Vagina (tissue), 2 donors: ENCODE measurements at regions not wholly inside any gene's neighbourhood (a gene's known extent, or its start where the extent isn't known, plus 50 kb on each side); places are given as distances from the start of the nearest gene placed in this dataset.

Experiments used
- DNase-seq, 2 donors: peaks; one replicate each; pipeline ENCODE4 v3.0.0-alpha.2; 2017; ENCODE audit errors: extremely low spot score in 2 of 2
- H3K27ac ChIP-seq: fragments of 200-600 bp; sonication (generic); one replicate; pipeline ENCODE4 v1.5.1; 2019
- H3K27me3 ChIP-seq: fragments of 200-600 bp; sonication (generic); one replicate; pipeline ENCODE4 v1.5.1; 2019
- H3K36me3 ChIP-seq, 2 donors: fragments of 200-600 bp; sonication (generic); one replicate each; pipeline ENCODE4 v1.5.1; 2017 to 2019
- H3K4me1 ChIP-seq: fragments of 200-600 bp; sonication (generic); one replicate; pipeline ENCODE4 v1.5.1; 2019
- H3K4me3 ChIP-seq, 2 donors: fragments of 200-600 bp; sonication (generic); 1 replicate in 1 of 2; 2 replicates in 1 of 2; pipeline ENCODE4 v1.5.1; 2016 to 2019
- H3K9me3 ChIP-seq: fragments of 200-600 bp; sonication (generic); one replicate; pipeline ENCODE4 v1.5.1; 2019
- POLR2A ChIP-seq, 2 donors: fragments of 450-650 bp; IDR thresholded peaks; one replicate each; pipeline ENCODE4 v1.6.1; 2017; ENCODE audit warnings: antibody characterized with exemption in 2 of 2, mild to moderate bottlenecking in 2 of 2, moderate library complexity in 2 of 2
- POLR2AphosphoS5 ChIP-seq, 2 donors: sonication (generic); formaldehyde crosslinking; IDR thresholded peaks; one replicate each; pipeline ENCODE4 v1.9.0; 2017; ENCODE audit warnings: antibody characterized with exemption in 2 of 2, mild to moderate bottlenecking in 2 of 2, low read depth in 1 of 2; ENCODE audit not compliant: insufficient read depth in 1 of 2
- intact Hi-C: fragments of 100-400 bp; cut with DNase I; formaldehyde crosslinking; loops from one replicate; pipeline ENCODE4 v1.15.1; 2023
- TF ChIP-seq, protein P1 (sequence below), 3 experiments: fragments of 450-650 bp in 2 of 3; fragments of 200-600 bp in 1 of 3; sonication (generic) in 1 of 3; IDR thresholded peaks; one replicate each; pipeline ENCODE4 v1.5.1; 2017 to 2019; ENCODE audit warnings: antibody characterized with exemption in 3 of 3, mild to moderate bottlenecking in 2 of 3, moderate library complexity in 2 of 3

- no peak for DNase-seq
- Histone ChIP-seq H3K9me3 (no peaks in the 10 kb centered on the region), H3K27me3 (no peaks in the 10 kb centered on the region), H3K4me3 (no peak overlapping the region), H3K4me1 (no peaks in the 10 kb centered on the region), H3K36me3 (no peaks in the 10 kb centered on the region), H3K27ac (no peak overlapping the region)
- intact Hi-C loops, result no loop called here
- TF ChIP-seq POLR2AphosphoS5 (IDR thresholded peaks at IDR 0.05; ENCODE audit: insufficient read depth in 1 of 2, low read depth in 1 of 2), result no peak
- TF ChIP-seq, protein P1, sequence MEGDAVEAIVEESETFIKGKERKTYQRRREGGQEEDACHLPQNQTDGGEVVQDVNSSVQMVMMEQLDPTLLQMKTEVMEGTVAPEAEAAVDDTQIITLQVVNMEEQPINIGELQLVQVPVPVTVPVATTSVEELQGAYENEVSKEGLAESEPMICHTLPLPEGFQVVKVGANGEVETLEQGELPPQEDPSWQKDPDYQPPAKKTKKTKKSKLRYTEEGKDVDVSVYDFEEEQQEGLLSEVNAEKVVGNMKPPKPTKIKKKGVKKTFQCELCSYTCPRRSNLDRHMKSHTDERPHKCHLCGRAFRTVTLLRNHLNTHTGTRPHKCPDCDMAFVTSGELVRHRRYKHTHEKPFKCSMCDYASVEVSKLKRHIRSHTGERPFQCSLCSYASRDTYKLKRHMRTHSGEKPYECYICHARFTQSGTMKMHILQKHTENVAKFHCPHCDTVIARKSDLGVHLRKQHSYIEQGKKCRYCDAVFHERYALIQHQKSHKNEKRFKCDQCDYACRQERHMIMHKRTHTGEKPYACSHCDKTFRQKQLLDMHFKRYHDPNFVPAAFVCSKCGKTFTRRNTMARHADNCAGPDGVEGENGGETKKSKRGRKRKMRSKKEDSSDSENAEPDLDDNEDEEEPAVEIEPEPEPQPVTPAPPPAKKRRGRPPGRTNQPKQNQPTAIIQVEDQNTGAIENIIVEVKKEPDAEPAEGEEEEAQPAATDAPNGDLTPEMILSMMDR (IDR thresholded peaks at IDR 0.05), result no peak
- TF ChIP-seq POLR2A (IDR thresholded peaks at IDR 0.05), result no peak
Measured at GRCh38 chr16:54696970-54697369, 233.7 kb upstream of the IRX5 start.

DNA sequence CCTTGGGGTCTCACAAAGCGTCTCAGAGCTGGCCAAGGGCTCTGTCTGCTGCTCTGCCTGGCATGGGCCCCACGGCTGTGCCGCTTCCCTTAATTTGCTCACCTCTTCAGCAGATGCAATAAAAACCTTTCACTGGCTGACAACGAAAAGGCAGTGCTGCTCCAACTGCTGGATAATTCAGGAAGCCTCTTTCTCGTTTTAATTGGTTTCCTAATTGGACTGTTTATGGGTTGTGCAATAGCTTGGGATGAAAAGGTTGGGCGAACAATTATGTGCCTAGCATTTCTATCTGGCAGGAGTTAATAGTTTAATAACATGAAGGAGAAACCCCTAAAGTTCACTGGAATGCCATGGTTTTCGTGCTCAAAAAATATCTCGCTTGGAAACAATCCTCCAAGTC is 234.1 kb upstream of the IRX5 start:
- no peaks in the 10 kb centered on the region for H3K36me3 ChIP-seq
- H3K4me1 ChIP-seq, result no peaks in the 10 kb centered on the region
- no peaks in the 10 kb centered on the region for H3K9me3 ChIP-seq
- no peaks in the 10 kb centered on the region for H3K27me3 ChIP-seq
- no peak for TF ChIP-seq POLR2AphosphoS5 (IDR thresholded peaks at IDR 0.05; ENCODE audit: insufficient read depth in 1 of 2, low read depth in 1 of 2)
- H3K27ac ChIP-seq, result no peak overlapping the region
- intact Hi-C loops, result no loop called here
- H3K4me3 ChIP-seq, result no peak overlapping the region
- DNase-seq, result no peak

GRCh38 chr16:54694651-54695050 is 236.0 kb upstream of the IRX5 start:
- intact Hi-C loops, result no loop called here
- Histone ChIP-seq H3K27me3 (no peaks in the 10 kb centered on the region), H3K27ac (no peak overlapping the region), H3K36me3 (no peaks in the 10 kb centered on the region), H3K4me1 (no peaks in the 10 kb centered on the region), H3K9me3 (no peaks in the 10 kb centered on the region), H3K4me3 (no peak overlapping the region)
- no peak for TF ChIP-seq POLR2A (IDR thresholded peaks at IDR 0.05)
- TF ChIP-seq, protein P1 (IDR thresholded peaks at IDR 0.05), result no peak
- no peak for TF ChIP-seq POLR2AphosphoS5 (IDR thresholded peaks at IDR 0.05; ENCODE audit: insufficient read depth in 1 of 2, low read depth in 1 of 2)
- DNase-seq, result no peak

GRCh38 chr16:54693864-54694263 is 236.8 kb upstream of the IRX5 start:
- Histone ChIP-seq H3K4me1 (no peaks in the 10 kb centered on the region), H3K9me3 (no peaks in the 10 kb centered on the region), H3K36me3 (no peaks in the 10 kb centered on the region), H3K27me3 (no peaks in the 10 kb centered on the region), H3K27ac (no peak overlapping the region), H3K4me3 (no peak overlapping the region)
- intact Hi-C loops, result no loop called here
- no peak for TF ChIP-seq POLR2A (IDR thresholded peaks at IDR 0.05)
- TF ChIP-seq, protein P1 (IDR thresholded peaks at IDR 0.05), result no peak
- no peak for TF ChIP-seq POLR2AphosphoS5 (IDR thresholded peaks at IDR 0.05; ENCODE audit: insufficient read depth in 1 of 2, low read depth in 1 of 2)
- DNase-seq, result no peak

DNA sequence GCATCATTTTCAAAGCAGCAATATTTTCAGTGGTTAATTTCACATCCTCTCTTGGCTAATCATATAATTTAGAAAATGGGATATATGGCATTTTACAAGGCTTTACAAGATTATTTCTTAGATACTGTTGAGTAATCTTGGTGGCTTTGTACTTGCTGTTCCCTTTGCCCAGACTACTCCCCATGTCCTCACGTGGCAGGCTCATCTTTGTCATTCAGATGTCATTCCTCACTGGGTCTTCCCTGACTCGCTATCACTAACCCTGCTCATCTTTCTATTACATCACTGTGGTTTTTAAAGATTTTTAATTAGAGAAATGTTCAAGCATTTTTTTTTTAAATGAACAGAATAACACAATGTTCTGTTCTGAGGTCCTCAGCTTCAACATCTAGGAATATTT is 240.0 kb upstream of the IRX5 start:
- no peak for TF ChIP-seq POLR2A (IDR thresholded peaks at IDR 0.05)
- TF ChIP-seq, protein P1 (IDR thresholded peaks at IDR 0.05), result no peak
- TF ChIP-seq POLR2AphosphoS5 (IDR thresholded peaks at IDR 0.05; ENCODE audit: insufficient read depth in 1 of 2, low read depth in 1 of 2), result no peak
- Histone ChIP-seq H3K4me3 (no peak overlapping the region), H3K4me1 (no peaks in the 10 kb centered on the region), H3K27ac (no peak overlapping the region), H3K36me3 (no peaks in the 10 kb centered on the region), H3K9me3 (no peaks in the 10 kb centered on the region), H3K27me3 (no peaks in the 10 kb centered on the region)
- intact Hi-C loops, result no loop called here
- DNase-seq, result no peak

DNA sequence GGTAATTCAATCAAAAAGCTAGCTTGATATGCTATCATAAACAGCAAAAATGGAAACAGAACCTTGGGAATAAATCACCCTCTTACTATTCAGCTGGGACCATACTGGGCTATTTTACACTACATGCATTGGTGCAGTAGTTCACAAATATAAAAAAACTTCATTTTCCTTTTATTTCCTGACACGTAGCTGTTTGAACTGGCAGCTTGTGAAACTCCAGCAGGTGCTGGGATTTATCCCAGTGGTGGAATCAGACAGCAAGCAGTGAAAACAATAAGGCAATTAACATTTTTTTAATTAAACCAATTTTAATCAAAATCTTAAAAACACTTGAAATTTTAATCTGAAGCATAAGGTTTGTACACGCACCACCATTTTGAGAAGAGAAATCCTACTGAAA is 240.4 kb upstream of the IRX5 start:
- Histone ChIP-seq H3K27me3 (no peaks in the 10 kb centered on the region), H3K9me3 (no peaks in the 10 kb centered on the region), H3K4me3 (no peak overlapping the region), H3K27ac (no peak overlapping the region), H3K36me3 (no peaks in the 10 kb centered on the region), H3K4me1 (no peaks in the 10 kb centered on the region)
- DNase-seq, result no peak
- no peak for TF ChIP-seq POLR2AphosphoS5 (IDR thresholded peaks at IDR 0.05; ENCODE audit: insufficient read depth in 1 of 2, low read depth in 1 of 2)
- no peak for TF ChIP-seq POLR2A (IDR thresholded peaks at IDR 0.05)
- TF ChIP-seq, protein P1 (IDR thresholded peaks at IDR 0.05), result no peak
- intact Hi-C loops, result no loop called here
